ENCODE measurements at regions not wholly inside any gene's neighbourhood (a gene's known extent, or its start where the extent isn't known, plus 50 kb on each side); places are given as distances from the start of the nearest gene placed in this dataset.

DNA sequence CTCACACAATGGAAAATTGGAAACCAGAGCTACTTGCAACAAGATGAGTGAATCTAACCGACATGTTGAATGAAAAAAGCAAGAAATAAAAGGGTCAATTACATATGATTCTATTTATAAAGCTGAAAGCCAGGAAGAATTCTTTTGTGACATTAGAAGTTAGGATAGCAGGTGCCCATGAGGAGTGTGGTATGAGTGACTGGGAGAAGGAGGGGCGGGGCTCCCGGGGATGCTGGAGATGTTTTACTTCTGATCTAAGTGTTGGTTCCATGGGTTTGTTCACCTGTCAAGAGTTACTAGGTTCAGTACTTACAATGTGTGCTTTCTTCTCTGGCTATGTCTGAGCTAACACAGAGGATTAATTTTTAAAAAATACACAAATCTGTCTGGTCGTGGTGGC is 60.8 kb downstream of the NSMCE3 start:
- in situ Hi-C loops (cut with MboI; ENCODE audit: low sequenced_read_pairs), result no loop called here
- Histone ChIP-seq H3K36me3 (replicated peaks) (no peaks in the 10 kb centered on the region), H3K9me3 (no peaks in the 10 kb centered on the region), H3K4me1 (no peaks in the 10 kb centered on the region), H3K27me3 (ENCODE audit: low read depth) (no peaks in the 10 kb centered on the region; the same call in 1 of the 2 replicates), H3K4me3 (no peak overlapping the region)
- DNase-seq (ENCODE audit: low spot score in 2 of 2), result no peak

GRCh38 chr15:29208352-29208751 is 61.3 kb downstream of the NSMCE3 start:
- in situ Hi-C loops (cut with MboI; ENCODE audit: low sequenced_read_pairs), result no loop called here
- no peaks in the 10 kb centered on the region; the same call in 1 of the 2 replicates for H3K27me3 ChIP-seq (ENCODE audit: low read depth)
- no peaks in the 10 kb centered on the region for H3K4me1 ChIP-seq
- no peak overlapping the region for H3K4me3 ChIP-seq
- no peak for DNase-seq (ENCODE audit: low spot score in 2 of 2)
- no peaks in the 10 kb centered on the region for H3K36me3 ChIP-seq (replicated peaks)
- H3K9me3 ChIP-seq, result no peaks in the 10 kb centered on the region

GRCh38 chr15:29207758-29208108 is 61.9 kb downstream of the NSMCE3 start:
- in situ Hi-C loops (cut with MboI; ENCODE audit: low sequenced_read_pairs), result no loop called here
- no peak for DNase-seq (ENCODE audit: low spot score in 2 of 2)

DNA sequence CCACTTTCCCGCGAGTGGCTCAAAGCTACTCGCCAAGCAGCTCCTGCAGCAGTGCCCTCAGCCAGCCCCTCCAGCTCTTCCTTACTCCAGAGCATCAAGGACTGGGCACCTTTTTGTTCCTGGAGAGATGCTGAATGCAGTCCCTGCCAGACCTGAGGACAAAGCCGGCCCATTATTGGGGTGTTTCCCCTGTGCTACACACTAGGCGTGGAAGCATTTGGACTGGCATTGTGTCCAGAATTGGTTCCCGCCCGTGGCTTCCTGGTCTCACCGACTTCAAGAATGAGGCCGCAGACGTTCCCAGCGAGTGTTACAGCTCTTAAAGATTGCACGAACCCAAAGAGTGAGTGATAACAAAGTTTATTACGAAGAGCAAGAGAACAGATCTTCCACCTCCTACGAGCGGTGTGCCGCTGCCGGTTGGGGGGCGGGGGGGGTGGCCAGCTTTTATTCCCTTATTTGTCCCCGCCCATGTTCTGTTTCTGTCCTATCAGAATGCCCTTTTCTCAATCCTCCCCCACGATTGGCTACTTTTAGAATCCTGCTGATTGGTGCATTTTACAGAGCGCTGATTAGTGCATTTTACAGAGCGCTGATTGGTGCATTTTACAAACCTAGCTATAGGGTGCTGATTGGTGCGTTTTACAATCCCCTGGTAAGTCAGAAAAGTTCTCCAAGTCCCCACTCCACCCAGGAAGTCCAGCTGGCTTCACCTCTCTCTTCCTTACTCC is 62.4 kb downstream of the NSMCE3 start:
- no peaks in the 10 kb centered on the region for H3K4me1 ChIP-seq
- no peak overlapping the region for H3K4me3 ChIP-seq
- no peaks in the 10 kb centered on the region for H3K9me3 ChIP-seq
- no peak for DNase-seq (ENCODE audit: low spot score in 2 of 2)
- in situ Hi-C loops (cut with MboI; ENCODE audit: low sequenced_read_pairs), result no loop called here
- no peaks in the 10 kb centered on the region; the same call in 1 of the 2 replicates for H3K27me3 ChIP-seq (ENCODE audit: low read depth)
- H3K36me3 ChIP-seq (replicated peaks), result no peaks in the 10 kb centered on the region

More at GRCh38 chr15:29207758-29208108, 61.9 kb downstream of the NSMCE3 start:
- Histone ChIP-seq H3K4me3 (no peak overlapping the region), H3K36me3 (replicated peaks) (no peaks in the 10 kb centered on the region), H3K9me3 (no peaks in the 10 kb centered on the region), H3K27me3 (ENCODE audit: low read depth) (no peaks in the 10 kb centered on the region; the same call in 1 of the 2 replicates), H3K4me1 (no peaks in the 10 kb centered on the region)

DNA sequence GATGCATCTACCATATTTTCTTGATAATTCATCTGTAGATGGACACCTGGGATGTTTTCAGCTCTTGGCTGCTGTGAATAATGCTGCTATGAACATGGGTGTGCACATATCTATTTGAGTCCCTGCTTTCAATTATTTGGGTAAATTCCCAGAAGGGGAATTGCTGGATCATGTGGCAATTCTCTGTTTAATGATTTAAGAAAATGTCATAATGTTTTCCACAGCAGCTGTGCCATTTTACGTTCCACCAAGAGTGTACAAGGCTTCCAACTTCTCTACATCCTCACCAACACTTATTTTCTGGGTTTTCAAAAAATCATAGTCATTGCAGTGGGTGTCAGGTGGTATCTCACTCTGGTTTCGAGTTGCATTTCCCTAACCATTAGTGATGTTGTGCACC is 64.4 kb downstream of the NSMCE3 start:
- DNase-seq (ENCODE audit: low spot score in 2 of 2), result no peak
- H3K27me3 ChIP-seq (ENCODE audit: low read depth), result peaks cover 4% of the 10 kb centered on the region; the same call in 1 of the 2 replicates
- H3K36me3 ChIP-seq (replicated peaks), result no peaks in the 10 kb centered on the region
- H3K4me1 ChIP-seq, result no peaks in the 10 kb centered on the region
- no peak overlapping the region for H3K4me3 ChIP-seq
- in situ Hi-C loops (cut with MboI; ENCODE audit: low sequenced_read_pairs), result no loop called here
- no peaks in the 10 kb centered on the region for H3K9me3 ChIP-seq

GRCh38 chr15:29204369-29204755 is 65.3 kb downstream of the NSMCE3 start:
- Histone ChIP-seq H3K9me3 (no peaks in the 10 kb centered on the region), H3K4me3 (no peak overlapping the region), H3K36me3 (replicated peaks) (no peaks in the 10 kb centered on the region), H3K27me3 (ENCODE audit: low read depth) (peaks cover 4% of the 10 kb centered on the region; the same call in 1 of the 2 replicates), H3K4me1 (no peaks in the 10 kb centered on the region)
- in situ Hi-C loops (cut with MboI; ENCODE audit: low sequenced_read_pairs), result no loop called here
- no peak for DNase-seq (ENCODE audit: low spot score in 2 of 2)

DNA sequence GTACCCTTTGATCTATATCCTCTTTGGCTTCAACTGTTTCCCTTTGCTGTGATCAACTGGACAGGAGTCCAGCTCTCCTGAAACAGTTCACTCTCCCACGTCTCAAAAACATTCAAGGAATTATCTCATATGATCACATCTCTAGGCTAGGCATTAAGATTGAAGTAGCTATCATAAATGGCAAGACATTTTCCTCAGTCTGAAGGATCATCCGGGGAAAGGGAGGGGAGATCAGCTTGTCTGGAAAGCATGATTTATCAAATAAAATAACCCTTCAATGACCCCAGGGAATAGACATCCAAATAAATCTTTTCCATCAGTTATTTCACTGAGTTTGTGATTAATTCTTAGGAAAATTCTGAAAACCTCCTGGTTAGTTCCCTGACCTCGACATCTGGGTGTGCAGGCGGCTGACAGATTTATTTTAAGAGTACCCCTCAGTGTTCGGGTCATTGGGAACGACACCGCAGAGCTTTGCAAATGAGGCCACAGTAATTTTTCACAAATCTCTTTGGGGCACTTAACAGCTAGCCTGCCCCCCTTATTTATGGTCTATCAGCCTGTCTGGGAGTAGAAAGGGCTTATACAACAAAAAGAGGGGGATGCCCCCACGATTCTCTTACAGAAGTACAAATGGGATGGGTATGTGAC is 65.8 kb downstream of the NSMCE3 start:
- H3K4me3 ChIP-seq, result no peak overlapping the region

DNA sequence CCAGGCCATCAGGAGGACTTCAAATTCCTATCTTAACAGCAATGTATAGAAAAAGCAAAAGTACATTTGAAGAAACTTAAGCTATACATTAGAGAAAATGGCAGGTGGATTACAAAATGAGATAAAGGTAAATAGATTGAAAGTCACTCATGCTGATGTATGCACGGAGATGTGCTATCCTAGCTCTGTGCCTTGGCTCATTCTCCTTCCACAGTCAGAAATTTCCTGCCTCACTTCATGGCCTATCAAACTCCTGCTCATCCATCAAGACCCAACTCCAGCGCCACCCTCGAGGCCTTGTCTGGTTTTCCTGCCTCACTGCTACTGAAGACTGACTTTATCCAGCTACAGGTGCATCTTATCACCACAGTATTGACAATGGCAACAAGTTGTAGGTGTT is 72.9 kb downstream of the NSMCE3 start:
- H3K4me1 ChIP-seq, result peaks cover 11% of the 10 kb centered on the region
- no peak overlapping the region for H3K4me3 ChIP-seq
- no peak for DNase-seq (ENCODE audit: low spot score in 2 of 2)
- no peaks in the 10 kb centered on the region for H3K9me3 ChIP-seq
- H3K36me3 ChIP-seq (replicated peaks), result no peaks in the 10 kb centered on the region
- in situ Hi-C loops (cut with MboI; ENCODE audit: low sequenced_read_pairs), result no loop called here
- no peaks in the 10 kb centered on the region; the same call in 1 of the 2 replicates for H3K27me3 ChIP-seq (ENCODE audit: low read depth)

More for the DNA sequence above, 65.8 kb downstream of the NSMCE3 start:
- in situ Hi-C loops (cut with MboI; ENCODE audit: low sequenced_read_pairs), result no loop called here
- Histone ChIP-seq H3K36me3 (replicated peaks) (no peaks in the 10 kb centered on the region), H3K27me3 (ENCODE audit: low read depth) (peaks cover 4% of the 10 kb centered on the region; the same call in 1 of the 2 replicates), H3K4me1 (no peaks in the 10 kb centered on the region), H3K9me3 (no peaks in the 10 kb centered on the region)
- DNase-seq (ENCODE audit: low spot score in 2 of 2), result no peak

DNA sequence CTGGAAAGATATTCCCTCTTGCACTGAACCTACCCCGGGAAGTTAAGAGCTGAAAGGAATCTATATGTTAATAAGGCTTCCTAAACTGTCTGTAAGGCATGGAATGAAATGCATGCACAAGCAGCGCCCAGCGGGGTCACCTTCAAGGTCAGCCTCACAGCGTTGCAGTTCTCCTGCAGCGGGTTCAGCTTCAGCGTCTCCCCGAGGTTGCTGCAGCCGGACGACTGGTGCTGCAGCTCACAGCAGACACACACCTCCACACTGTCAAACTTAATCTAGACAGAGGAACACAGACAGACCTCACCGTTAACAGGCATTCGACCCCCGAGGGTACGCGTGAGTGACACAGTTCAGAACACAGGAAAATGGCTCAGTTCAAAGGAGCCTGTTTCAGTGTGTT is 73.3 kb downstream of the NSMCE3 start:
- in situ Hi-C loops (cut with MboI; ENCODE audit: low sequenced_read_pairs), result no loop called here
- H3K36me3 ChIP-seq (replicated peaks), result no peaks in the 10 kb centered on the region
- H3K4me3 ChIP-seq, result no peak overlapping the region
- DNase-seq (ENCODE audit: low spot score in 2 of 2), result peak in 1 of 2 experiments; percentile 69
- no peaks in the 10 kb centered on the region for H3K9me3 ChIP-seq
- H3K4me1 ChIP-seq, result peaks cover 11% of the 10 kb centered on the region
- H3K27me3 ChIP-seq (ENCODE audit: low read depth), result no peaks in the 10 kb centered on the region; the same call in 1 of the 2 replicates

- in situ Hi-C loops (cut with MboI; ENCODE audit: low sequenced_read_pairs), result no loop called here
- Histone ChIP-seq H3K36me3 (replicated peaks) (no peaks in the 10 kb centered on the region), H3K4me1 (peaks cover 11% of the 10 kb centered on the region), H3K9me3 (no peaks in the 10 kb centered on the region), H3K4me3 (no peak overlapping the region), H3K27me3 (ENCODE audit: low read depth) (peaks cover 10% of the 10 kb centered on the region)
- DNase-seq (ENCODE audit: low spot score in 2 of 2), result no peak
These were observed 74.8 kb downstream of the NSMCE3 start for GRCh38 chr15:29194866-29195265.

DNA sequence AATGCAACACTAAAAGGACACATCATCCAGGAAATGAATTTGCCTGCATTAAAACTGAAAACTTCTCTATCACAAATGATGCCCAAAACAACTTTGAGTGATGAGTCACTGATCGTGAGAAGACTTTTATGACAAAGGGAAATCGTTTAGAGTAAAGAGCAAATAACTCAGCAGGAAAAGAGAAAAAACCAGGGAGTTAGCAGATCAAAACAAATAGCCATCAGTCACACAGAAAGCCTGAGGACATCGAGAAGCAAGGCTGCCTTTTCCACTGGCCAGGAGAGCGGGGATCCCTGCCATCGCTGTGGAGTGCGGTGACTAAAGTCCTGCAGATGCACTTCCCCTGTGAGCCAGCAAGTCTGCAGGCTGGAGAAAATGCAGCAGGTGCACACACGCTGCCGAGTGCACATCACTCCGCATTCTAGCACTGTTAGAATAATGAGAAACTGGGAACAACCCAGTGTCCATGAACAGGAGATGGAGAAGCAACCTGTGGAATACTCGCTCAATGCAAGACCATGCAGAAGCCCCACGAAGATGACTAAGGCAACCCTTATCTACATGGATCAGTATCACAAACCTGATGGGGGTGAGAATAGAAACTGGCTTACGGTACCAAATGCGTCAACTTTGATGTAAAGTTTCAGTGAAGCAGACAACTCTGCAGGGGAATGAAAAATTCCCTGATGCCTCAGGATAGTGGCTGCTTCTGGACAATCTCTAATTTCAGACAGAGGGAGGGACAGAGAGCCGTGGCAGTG is 86.4 kb downstream of the NSMCE3 start:
- Histone ChIP-seq H3K4me1 (no peaks in the 10 kb centered on the region), H3K36me3 (replicated peaks) (no peaks in the 10 kb centered on the region), H3K9me3 (no peaks in the 10 kb centered on the region), H3K4me3 (no peak overlapping the region), H3K27me3 (ENCODE audit: low read depth) (peaks cover 6% of the 10 kb centered on the region)
- in situ Hi-C loops (cut with MboI; ENCODE audit: low sequenced_read_pairs), result no loop called here
- DNase-seq (ENCODE audit: low spot score in 2 of 2), result no peak

DNA sequence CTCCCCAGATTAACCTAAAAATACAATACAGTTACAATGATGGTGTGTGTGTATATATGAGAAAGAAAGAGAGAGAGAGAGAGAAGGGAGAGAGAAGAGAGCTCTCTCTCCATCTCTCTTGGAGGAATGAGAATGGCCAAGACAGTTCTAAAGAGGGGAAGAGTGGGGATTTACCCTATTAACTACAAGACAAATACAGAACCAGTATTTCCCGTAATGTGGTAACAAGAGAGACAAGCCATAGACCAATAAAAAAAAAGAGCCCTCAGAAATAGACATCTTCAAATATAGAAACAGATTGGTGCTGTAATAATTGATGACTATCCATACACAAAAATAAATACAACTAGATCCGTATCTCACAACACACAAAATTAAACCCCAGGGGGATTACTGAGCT is 87.0 kb downstream of the NSMCE3 start:
- H3K36me3 ChIP-seq (replicated peaks), result no peaks in the 10 kb centered on the region
- H3K9me3 ChIP-seq, result no peaks in the 10 kb centered on the region
- H3K4me3 ChIP-seq, result no peak overlapping the region
- DNase-seq (ENCODE audit: low spot score in 2 of 2), result no peak
- H3K4me1 ChIP-seq, result no peaks in the 10 kb centered on the region
- peaks cover 6% of the 10 kb centered on the region for H3K27me3 ChIP-seq (ENCODE audit: low read depth)
- in situ Hi-C loops (cut with MboI; ENCODE audit: low sequenced_read_pairs), result no loop called here

GRCh38 chr15:29172742-29173725 is 96.6 kb downstream of the NSMCE3 start:
- H3K27me3 ChIP-seq (ENCODE audit: low read depth), result peaks cover 2% of the 10 kb centered on the region; the same call in 1 of the 2 replicates
- H3K36me3 ChIP-seq (replicated peaks), result no peaks in the 10 kb centered on the region
- in situ Hi-C loops (cut with MboI; ENCODE audit: low sequenced_read_pairs), result no loop called here
- DNase-seq (ENCODE audit: low spot score in 2 of 2), result no peak
- no peak overlapping the region for H3K4me3 ChIP-seq
- H3K4me1 ChIP-seq, result no peaks in the 10 kb centered on the region
- H3K9me3 ChIP-seq, result no peaks in the 10 kb centered on the region

Measured in HAP-1 (cell line).